ENCODE measurements at regions not wholly inside any gene's neighbourhood (a gene's known extent, or its start where the extent isn't known, plus 50 kb on each side); places are given as distances from the start of the nearest gene placed in this dataset.

- Histone ChIP-seq H3K27me3 (ENCODE audit: insufficient read depth, low read length) (no peaks in the 10 kb centered on the region), H3K4me1 (ENCODE audit: insufficient read depth, low read length) (no peaks in the 10 kb centered on the region), H3K4me3 (ENCODE audit: low read length) (no peak overlapping the region), H3K9me3 (ENCODE audit: insufficient read depth, low read depth, low read length) (peaks cover 5% of the 10 kb centered on the region; the same call in 1 of the 2 replicates), H3K27ac (ENCODE audit: low read depth, low read length) (no peak overlapping the region), H3K9ac (ENCODE audit: low read depth, low read length) (no peak overlapping the region), H3K36me3 (ENCODE audit: insufficient read depth, low read length) (peaks cover 24% of the 10 kb centered on the region)
- WGBS: 90% methylated on average over 3 of the region's 3 CpGs
These were observed 170.8 kb upstream of the NUDT6 start for GRCh38 chr4:123093236-123093635.

GRCh38 chr4:123096038-123096437 is 173.6 kb upstream of the NUDT6 start:
- 75% methylated on average over 4 of the region's 4 CpGs for WGBS
- no peak overlapping the region for H3K9ac ChIP-seq (ENCODE audit: low read depth, low read length)
- no peaks in the 10 kb centered on the region for H3K27me3 ChIP-seq (ENCODE audit: insufficient read depth, low read length)
- H3K9me3 ChIP-seq (ENCODE audit: insufficient read depth, low read depth, low read length): peaks cover 5% of the 10 kb centered on the region; the same call in 1 of the 2 replicates
- H3K36me3 ChIP-seq (ENCODE audit: insufficient read depth, low read length): peaks cover 15% of the 10 kb centered on the region
- no peaks in the 10 kb centered on the region; the same call in 1 of the 2 replicates for H3K4me1 ChIP-seq (ENCODE audit: insufficient read depth, low read length)
- H3K4me3 ChIP-seq (ENCODE audit: low read length): no peak overlapping the region
- H3K27ac ChIP-seq (ENCODE audit: low read depth, low read length): no peak overlapping the region

- 63% methylated on average over 2 of the region's 3 CpGs for WGBS
These were observed 180.6 kb upstream of the NUDT6 start for GRCh38 chr4:123102897-123103471.

GRCh38 chr4:123104310-123105025 is 182.1 kb upstream of the NUDT6 start:
- Histone ChIP-seq H3K9me3 (ENCODE audit: insufficient read depth, low read depth, low read length) (no peaks in the 10 kb centered on the region), H3K27me3 (ENCODE audit: insufficient read depth, low read length) (no peaks in the 10 kb centered on the region), H3K27ac (ENCODE audit: low read depth, low read length) (no peak overlapping the region), H3K9ac (ENCODE audit: low read depth, low read length) (no peak overlapping the region), H3K4me3 (ENCODE audit: low read length) (no peak overlapping the region), H3K4me1 (ENCODE audit: insufficient read depth, low read length) (no peaks in the 10 kb centered on the region; the same call in 1 of the 2 replicates), H3K36me3 (ENCODE audit: insufficient read depth, low read length) (peaks cover 5% of the 10 kb centered on the region)
- 91% methylated on average over 2 of the region's 3 CpGs for WGBS

More at GRCh38 chr4:123102897-123103471, 180.6 kb upstream of the NUDT6 start:
- no peak overlapping the region for H3K27ac ChIP-seq (ENCODE audit: low read depth, low read length)
- H3K4me3 ChIP-seq (ENCODE audit: low read length): no peak overlapping the region
- peaks cover 5% of the 10 kb centered on the region for H3K36me3 ChIP-seq (ENCODE audit: insufficient read depth, low read length)
- no peak overlapping the region for H3K9ac ChIP-seq (ENCODE audit: low read depth, low read length)
- H3K4me1 ChIP-seq (ENCODE audit: insufficient read depth, low read length): no peaks in the 10 kb centered on the region; the same call in 1 of the 2 replicates
- H3K27me3 ChIP-seq (ENCODE audit: insufficient read depth, low read length): no peaks in the 10 kb centered on the region
- no peaks in the 10 kb centered on the region for H3K9me3 ChIP-seq (ENCODE audit: insufficient read depth, low read depth, low read length)

- WGBS: 88% methylated on average over 5 of the region's 5 CpGs
- Histone ChIP-seq H3K27me3 (ENCODE audit: insufficient read depth, low read length) (no peaks in the 10 kb centered on the region), H3K4me3 (ENCODE audit: low read length) (no peak overlapping the region), H3K27ac (ENCODE audit: low read depth, low read length) (no peak overlapping the region), H3K9me3 (ENCODE audit: insufficient read depth, low read depth, low read length) (no peaks in the 10 kb centered on the region), H3K36me3 (ENCODE audit: insufficient read depth, low read length) (peaks cover 5% of the 10 kb centered on the region), H3K9ac (ENCODE audit: low read depth, low read length) (no peak overlapping the region), H3K4me1 (ENCODE audit: insufficient read depth, low read length) (no peaks in the 10 kb centered on the region; the same call in 1 of the 2 replicates)
These were observed 182.6 kb upstream of the NUDT6 start for GRCh38 chr4:123105026-123105420.

- no peaks in the 10 kb centered on the region for H3K9me3 ChIP-seq (ENCODE audit: insufficient read depth, low read depth, low read length)
- H3K27me3 ChIP-seq (ENCODE audit: insufficient read depth, low read length): no peaks in the 10 kb centered on the region
- no peaks in the 10 kb centered on the region for H3K4me1 ChIP-seq (ENCODE audit: insufficient read depth, low read length)
- H3K9ac ChIP-seq (ENCODE audit: low read depth, low read length): no peak overlapping the region
- H3K27ac ChIP-seq (ENCODE audit: low read depth, low read length): no peak overlapping the region
- peaks cover 8% of the 10 kb centered on the region for H3K36me3 ChIP-seq (ENCODE audit: insufficient read depth, low read length)
- no peak overlapping the region for H3K4me3 ChIP-seq (ENCODE audit: low read length)
- 94% methylated on average over 8 of the region's 8 CpGs for WGBS
These were observed 184.3 kb upstream of the NUDT6 start for GRCh38 chr4:123106747-123107146.

GRCh38 chr4:123107444-123108252 is 185.3 kb upstream of the NUDT6 start:
- Histone ChIP-seq H3K27me3 (ENCODE audit: insufficient read depth, low read length) (no peaks in the 10 kb centered on the region), H3K36me3 (ENCODE audit: insufficient read depth, low read length) (peaks cover 8% of the 10 kb centered on the region), H3K9me3 (ENCODE audit: insufficient read depth, low read depth, low read length) (no peaks in the 10 kb centered on the region), H3K27ac (ENCODE audit: low read depth, low read length) (no peak overlapping the region), H3K9ac (ENCODE audit: low read depth, low read length) (no peak overlapping the region), H3K4me3 (ENCODE audit: low read length) (no peak overlapping the region), H3K4me1 (ENCODE audit: insufficient read depth, low read length) (no peaks in the 10 kb centered on the region)
- WGBS: 89% methylated on average over 16 of the region's 16 CpGs

- H3K27ac ChIP-seq (ENCODE audit: low read depth, low read length): no peak overlapping the region
- H3K9me3 ChIP-seq (ENCODE audit: insufficient read depth, low read depth, low read length): peaks cover 13% of the 10 kb centered on the region; the same call in 1 of the 2 replicates
- H3K4me1 ChIP-seq (ENCODE audit: insufficient read depth, low read length): no peaks in the 10 kb centered on the region
- H3K36me3 ChIP-seq (ENCODE audit: insufficient read depth, low read length): peaks cover 8% of the 10 kb centered on the region
- no peak overlapping the region for H3K4me3 ChIP-seq (ENCODE audit: low read length)
- no peaks in the 10 kb centered on the region for H3K27me3 ChIP-seq (ENCODE audit: insufficient read depth, low read length)
- WGBS: 92% methylated on average over 1 of the region's 2 CpGs
- no peak overlapping the region for H3K9ac ChIP-seq (ENCODE audit: low read depth, low read length)
These were observed 186.7 kb upstream of the NUDT6 start for GRCh38 chr4:123109139-123109538.

- WGBS: 86% methylated on average over 1 of the region's 1 CpG
These were observed 187.8 kb upstream of the NUDT6 start for GRCh38 chr4:123110147-123110546.

GRCh38 chr4:123110685-123111084 is 188.3 kb upstream of the NUDT6 start:
- no peak overlapping the region for H3K9ac ChIP-seq (ENCODE audit: low read depth, low read length)
- peaks cover 8% of the 10 kb centered on the region for H3K36me3 ChIP-seq (ENCODE audit: insufficient read depth, low read length)
- WGBS: 100% methylated on average over 1 of the region's 2 CpGs
- peaks cover 15% of the 10 kb centered on the region; the same call in 1 of the 2 replicates for H3K9me3 ChIP-seq (ENCODE audit: insufficient read depth, low read depth, low read length)
- no peaks in the 10 kb centered on the region for H3K4me1 ChIP-seq (ENCODE audit: insufficient read depth, low read length)
- H3K4me3 ChIP-seq (ENCODE audit: low read length): no peak overlapping the region
- H3K27ac ChIP-seq (ENCODE audit: low read depth, low read length): no peak overlapping the region
- H3K27me3 ChIP-seq (ENCODE audit: insufficient read depth, low read length): no peaks in the 10 kb centered on the region

More at GRCh38 chr4:123110147-123110546, 187.8 kb upstream of the NUDT6 start:
- Histone ChIP-seq H3K9ac (ENCODE audit: low read depth, low read length) (no peak overlapping the region), H3K36me3 (ENCODE audit: insufficient read depth, low read length) (peaks cover 8% of the 10 kb centered on the region), H3K4me1 (ENCODE audit: insufficient read depth, low read length) (no peaks in the 10 kb centered on the region), H3K27me3 (ENCODE audit: insufficient read depth, low read length) (no peaks in the 10 kb centered on the region), H3K9me3 (ENCODE audit: insufficient read depth, low read depth, low read length) (peaks cover 15% of the 10 kb centered on the region; the same call in 1 of the 2 replicates), H3K4me3 (ENCODE audit: low read length) (no peak overlapping the region), H3K27ac (ENCODE audit: low read depth, low read length) (no peak overlapping the region)

- Histone ChIP-seq H3K4me3 (ENCODE audit: low read length) (no peak overlapping the region), H3K4me1 (ENCODE audit: insufficient read depth, low read length) (no peaks in the 10 kb centered on the region), H3K27me3 (ENCODE audit: insufficient read depth, low read length) (no peaks in the 10 kb centered on the region), H3K9ac (ENCODE audit: low read depth, low read length) (no peak overlapping the region), H3K9me3 (ENCODE audit: insufficient read depth, low read depth, low read length) (peaks cover 15% of the 10 kb centered on the region; the same call in 1 of the 2 replicates), H3K27ac (ENCODE audit: low read depth, low read length) (no peak overlapping the region), H3K36me3 (ENCODE audit: insufficient read depth, low read length) (0 out of 2 replicates have a peak, but pooled peaks cover 2% of the 10 kb centered on the region)
- 96% methylated on average over 3 of the region's 3 CpGs for WGBS
These were observed 190.8 kb upstream of the NUDT6 start for GRCh38 chr4:123113155-123113554.

Measured in HUES64 (cell line).